ENCODE measurements at regions not wholly inside any gene's neighbourhood (a gene's known extent, or its start where the extent isn't known, plus 50 kb on each side); places are given as distances from the start of the nearest gene placed in this dataset.

- TF ChIP-seq, protein P1, sequence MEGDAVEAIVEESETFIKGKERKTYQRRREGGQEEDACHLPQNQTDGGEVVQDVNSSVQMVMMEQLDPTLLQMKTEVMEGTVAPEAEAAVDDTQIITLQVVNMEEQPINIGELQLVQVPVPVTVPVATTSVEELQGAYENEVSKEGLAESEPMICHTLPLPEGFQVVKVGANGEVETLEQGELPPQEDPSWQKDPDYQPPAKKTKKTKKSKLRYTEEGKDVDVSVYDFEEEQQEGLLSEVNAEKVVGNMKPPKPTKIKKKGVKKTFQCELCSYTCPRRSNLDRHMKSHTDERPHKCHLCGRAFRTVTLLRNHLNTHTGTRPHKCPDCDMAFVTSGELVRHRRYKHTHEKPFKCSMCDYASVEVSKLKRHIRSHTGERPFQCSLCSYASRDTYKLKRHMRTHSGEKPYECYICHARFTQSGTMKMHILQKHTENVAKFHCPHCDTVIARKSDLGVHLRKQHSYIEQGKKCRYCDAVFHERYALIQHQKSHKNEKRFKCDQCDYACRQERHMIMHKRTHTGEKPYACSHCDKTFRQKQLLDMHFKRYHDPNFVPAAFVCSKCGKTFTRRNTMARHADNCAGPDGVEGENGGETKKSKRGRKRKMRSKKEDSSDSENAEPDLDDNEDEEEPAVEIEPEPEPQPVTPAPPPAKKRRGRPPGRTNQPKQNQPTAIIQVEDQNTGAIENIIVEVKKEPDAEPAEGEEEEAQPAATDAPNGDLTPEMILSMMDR (IDR thresholded peaks at IDR 0.05): no peak
- TF ChIP-seq POLR2A (IDR thresholded peaks at IDR 0.05) (no peak), POLR2AphosphoS5 (IDR thresholded peaks at IDR 0.05) (no peak), EP300 (IDR thresholded peaks at IDR 0.05) (no peak)
These were observed 185.0 kb downstream of the ZBTB18 start for GRCh38 chr1:244236101-244236500.
